A549 (cell line): ENCODE measurements at regions not wholly inside any gene's neighbourhood (a gene's known extent, or its start where the extent isn't known, plus 50 kb on each side); places are given as distances from the start of the nearest gene placed in this dataset.

Source experiments
- ATAC-seq, 2 experiments: fragments of 200-7000 bp in 1 of 2; fragments of >200 bp in 1 of 2; cut with Nextera tagmentation in 1 of 2; cut with Tn5 transposase in 1 of 2; 3 replicates each; pipeline versions ENCODE4 v1.8.0 to v1.9.1; 2018 to 2020; ENCODE audit warnings: mild to moderate bottlenecking in 1 of 2, moderate library complexity in 1 of 2
- CTCF ChIA-PET: fragments of 300-600 bp; sonication (Branson Sonifier 250); formaldehyde crosslinking; extraction: SDS; loops from one replicate; lab custom pipeline; 2021; ENCODE audit warnings: antibody characterized with exemption, inconsistent platforms; lab: Yijun Ruan, JAX
- POLR2A ChIA-PET: fragments of 350-600 bp; formaldehyde crosslinking; extraction: SDS; loops from one replicate; lab custom pipeline; 2021; ENCODE audit warnings: antibody characterized with exemption, inconsistent platforms; lab: Yijun Ruan, JAX
- DNase-seq, 2 experiments: peaks; one replicate each; pipeline versions ENCODE4 v3.0.0 to v3.0.0-alpha.2; 2011 to 2016; ENCODE audit warnings: low read depth in 1 of 2, low spot score in 1 of 2
- FAIRE-seq: peaks from 2 replicates; lab custom pipeline; 2011; peaks lifted over from hg19 to GRCh38; lab: Jason Lieb, UNC
- H3K27ac ChIP-seq, 2 experiments: fragments of >200 bp; sonication (Bioruptor Twin); formaldehyde crosslinking; 3 replicates each; pipeline ENCODE4 v1.5.1; 2016 to 2017
- H3K4me1 ChIP-seq: fragments of >200 bp; sonication (Bioruptor Twin); formaldehyde crosslinking; 3 replicates; pipeline ENCODE4 v1.6.1; 2016
- H3K4me2 ChIP-seq: fragments of >200 bp; sonication (Bioruptor Twin); formaldehyde crosslinking; 3 replicates; pipeline ENCODE4 v1.6.1; 2016
- H3K4me3 ChIP-seq: fragments of >200 bp; sonication (Bioruptor Twin); formaldehyde crosslinking; 3 replicates; pipeline ENCODE4 v1.5.1; 2016
- H3K9me3 ChIP-seq: fragments of >200 bp; sonication (Bioruptor Twin); formaldehyde crosslinking; 3 replicates; pipeline ENCODE4 v1.6.1; 2016
- CBX8 ChIP-seq: fragments of 200-600 bp; sonication (generic); IDR thresholded peaks from 2 replicates; pipeline ENCODE4 v1.6.1; 2016
- CEBPB ChIP-seq, 2 experiments: fragments of >200 bp in 1 of 2; sonication (Bioruptor Twin) in 1 of 2; formaldehyde crosslinking in 1 of 2; IDR thresholded peaks; 2 replicates each; pipeline ENCODE4 v1.6.1; 2012 to 2016
- CHD4 ChIP-seq: fragments of 200-600 bp; sonication (generic); IDR thresholded peaks from 2 replicates; pipeline ENCODE4 v1.6.1; 2016; ENCODE audit warnings: antibody characterized with exemption, mild to moderate bottlenecking, borderline replicate concordance
- EHF ChIP-seq: fragments of 250-450 bp; sonication (Bioruptor Pico); IDR thresholded peaks from 2 replicates; pipeline ENCODE4 v1.5.0; 2020; ENCODE audit warnings: mild to moderate bottlenecking
- EHMT2 ChIP-seq: fragments of 200-600 bp; sonication (generic); IDR thresholded peaks from 2 replicates; pipeline ENCODE4 v1.6.1; 2016; ENCODE audit warnings: antibody characterized with exemption, low read depth, mild to moderate bottlenecking, moderate library complexity
- GATA3 ChIP-seq: IDR thresholded peaks from 2 replicates; pipeline ENCODE4 v1.6.1; 2012; ENCODE audit warnings: borderline replicate concordance
- HEYL ChIP-seq: fragments of 250-450 bp; sonication (Bioruptor Pico); IDR thresholded peaks from 2 replicates; pipeline ENCODE4 v1.8.0; 2021; ENCODE audit warnings: mild to moderate bottlenecking, moderate library complexity
- HOXA7 ChIP-seq: fragments of 250-450 bp; sonication (Bioruptor Pico); IDR thresholded peaks from 2 replicates; pipeline ENCODE4 v1.5.0; 2020; ENCODE audit warnings: mild to moderate bottlenecking, moderate library complexity
- HOXB13 ChIP-seq: fragments of 250-450 bp; sonication (Bioruptor Pico); IDR thresholded peaks from 2 replicates; pipeline ENCODE4 v1.5.0; 2020; ENCODE audit warnings: low read depth, mild to moderate bottlenecking, moderate library complexity
- MYC ChIP-seq: IDR thresholded peaks from 2 replicates; pipeline ENCODE4 v1.6.1; 2012; ENCODE audit warnings: mild to moderate bottlenecking, inconsistent platforms, low read length, improper control_type of control experiment, borderline replicate concordance
- NFE2L2 ChIP-seq: fragments of 150-350 bp; conservative IDR thresholded peaks from 2 replicates; pipeline ENCODE4 v1.6.1; 2014; ENCODE audit warnings: low read length
- NPAS2 ChIP-seq: fragments of 250-450 bp; sonication (Bioruptor Pico); IDR thresholded peaks from 2 replicates; pipeline ENCODE4 v1.8.0; 2022; ENCODE audit warnings: mild to moderate bottlenecking, moderate library complexity, borderline replicate concordance
- RCOR1 ChIP-seq: fragments of 150-350 bp; IDR thresholded peaks from 2 replicates; pipeline ENCODE4 v1.6.1; 2014; ENCODE audit warnings: antibody characterized with exemption, low read length, low read depth
- RNF2 ChIP-seq: fragments of 200-600 bp; sonication (generic); IDR thresholded peaks from 2 replicates; pipeline ENCODE4 v1.6.1; 2016; ENCODE audit warnings: low read depth, mild to moderate bottlenecking, antibody characterized with exemption, moderate library complexity, borderline replicate concordance
- TFCP2L1 ChIP-seq: fragments of 250-450 bp; sonication (Bioruptor Pico); IDR thresholded peaks from 2 replicates; pipeline ENCODE4 v1.5.0; 2021; ENCODE audit warnings: mild to moderate bottlenecking
- TP53 ChIP-seq: fragments of 250-450 bp; sonication (Bioruptor Pico); IDR thresholded peaks from 2 replicates; pipeline ENCODE4 v1.5.0; 2021; ENCODE audit warnings: mild to moderate bottlenecking, moderate library complexity
- ZSCAN20 ChIP-seq: fragments of 250-450 bp; sonication (Bioruptor Pico); IDR thresholded peaks from 2 replicates; pipeline ENCODE4 v1.8.0; 2022; ENCODE audit warnings: mild to moderate bottlenecking, moderate library complexity
- WGBS: methylation state at CpG from one replicate; pipeline ENCODE4 v1.1.6; 2017; ENCODE audit errors: missing lambda C conversion rate; 5-methylcytosine and 5-hydroxymethylcytosine counted together
- TF ChIP-seq, protein P1 (sequence below): fragments of 150-350 bp; IDR thresholded peaks from 2 replicates; pipeline ENCODE4 v1.6.1; 2014; ENCODE audit warnings: low read depth, mild to moderate bottlenecking, low read length
- TF ChIP-seq, protein P2 (sequence below): fragments of 450-650 bp; IDR thresholded peaks from 2 replicates; pipeline ENCODE4 v1.6.1; 2014; ENCODE audit warnings: antibody characterized with exemption
- TF ChIP-seq, protein P3 (sequence below): IDR thresholded peaks from 2 replicates; pipeline ENCODE4 v1.6.1; 2012; ENCODE audit warnings: low read depth, borderline replicate concordance
- TF ChIP-seq, protein P4 (sequence below): IDR thresholded peaks from 2 replicates; pipeline ENCODE4 v1.6.1; 2012
- TF ChIP-seq, protein P5 (sequence below): fragments of >200 bp; sonication (Bioruptor Twin); formaldehyde crosslinking; IDR thresholded peaks from 3 replicates; pipeline ENCODE4 v1.6.1; 2016

DNA sequence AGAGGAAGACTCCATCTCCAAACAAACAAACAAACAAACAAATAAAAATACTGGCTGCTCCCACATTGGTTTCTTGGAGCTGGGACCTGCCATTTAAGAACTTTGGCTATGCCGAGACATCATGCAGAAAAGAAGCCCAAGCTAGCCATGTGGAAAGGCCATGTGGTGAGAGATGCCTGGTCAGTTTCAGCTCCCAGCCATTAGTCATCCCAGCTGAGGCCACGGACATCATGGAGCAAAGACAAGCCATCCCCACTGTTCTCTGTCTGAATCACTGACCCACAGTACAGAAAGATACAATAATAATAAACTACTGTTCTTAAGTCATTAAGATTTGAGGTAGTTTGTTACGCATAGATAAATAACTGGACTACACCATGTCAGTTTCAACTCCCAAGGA lies 70.0 kb upstream of the PCBD1 start:
- Histone ChIP-seq H3K27ac (no peak overlapping the region), H3K4me2 (no peak overlapping the region), H3K4me1 (no peaks in the 10 kb centered on the region), H3K9me3 (no peaks in the 10 kb centered on the region), H3K4me3 (no peak overlapping the region)
- ATAC-seq (no peak), DNase-seq (no peak), FAIRE-seq (no peak)
- WGBS, result 37% methylated on average over 3 of the region's 3 CpGs
- POLR2A ChIA-PET, result no interaction called here
- TF ChIP-seq EHMT2, result no peak
- TF ChIP-seq, protein P1, sequence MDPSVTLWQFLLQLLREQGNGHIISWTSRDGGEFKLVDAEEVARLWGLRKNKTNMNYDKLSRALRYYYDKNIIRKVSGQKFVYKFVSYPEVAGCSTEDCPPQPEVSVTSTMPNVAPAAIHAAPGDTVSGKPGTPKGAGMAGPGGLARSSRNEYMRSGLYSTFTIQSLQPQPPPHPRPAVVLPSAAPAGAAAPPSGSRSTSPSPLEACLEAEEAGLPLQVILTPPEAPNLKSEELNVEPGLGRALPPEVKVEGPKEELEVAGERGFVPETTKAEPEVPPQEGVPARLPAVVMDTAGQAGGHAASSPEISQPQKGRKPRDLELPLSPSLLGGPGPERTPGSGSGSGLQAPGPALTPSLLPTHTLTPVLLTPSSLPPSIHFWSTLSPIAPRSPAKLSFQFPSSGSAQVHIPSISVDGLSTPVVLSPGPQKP, result no peak
- TF ChIP-seq, protein P2, sequence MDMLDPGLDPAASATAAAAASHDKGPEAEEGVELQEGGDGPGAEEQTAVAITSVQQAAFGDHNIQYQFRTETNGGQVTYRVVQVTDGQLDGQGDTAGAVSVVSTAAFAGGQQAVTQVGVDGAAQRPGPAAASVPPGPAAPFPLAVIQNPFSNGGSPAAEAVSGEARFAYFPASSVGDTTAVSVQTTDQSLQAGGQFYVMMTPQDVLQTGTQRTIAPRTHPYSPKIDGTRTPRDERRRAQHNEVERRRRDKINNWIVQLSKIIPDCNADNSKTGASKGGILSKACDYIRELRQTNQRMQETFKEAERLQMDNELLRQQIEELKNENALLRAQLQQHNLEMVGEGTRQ, result no peak
- TF ChIP-seq HEYL (CRISPR knock-in tag), result no peak
- TF ChIP-seq NFE2L2, result no peak
- TF ChIP-seq HOXB13 (CRISPR knock-in tag), result no peak
- TF ChIP-seq RCOR1, result no peak
- TF ChIP-seq EHF (CRISPR knock-in tag), result no peak
- TF ChIP-seq CHD4, result no peak
- no peak for TF ChIP-seq GATA3
- no peak for TF ChIP-seq CEBPB (IDR thresholded peaks at IDR 0.05)
- no peak for TF ChIP-seq HOXA7 (CRISPR knock-in tag)
- no peak for TF ChIP-seq TP53
- no peak for TF ChIP-seq ZSCAN20 (CRISPR knock-in tag)
- TF ChIP-seq, all 56 proteins: peak for 0
- CTCF ChIA-PET, result interaction anchor here (1.5 kb wide), 1 partner anchor 18 kb away, joined by 3 read pairs; no protein-coding TSS in a partner anchor

DNA sequence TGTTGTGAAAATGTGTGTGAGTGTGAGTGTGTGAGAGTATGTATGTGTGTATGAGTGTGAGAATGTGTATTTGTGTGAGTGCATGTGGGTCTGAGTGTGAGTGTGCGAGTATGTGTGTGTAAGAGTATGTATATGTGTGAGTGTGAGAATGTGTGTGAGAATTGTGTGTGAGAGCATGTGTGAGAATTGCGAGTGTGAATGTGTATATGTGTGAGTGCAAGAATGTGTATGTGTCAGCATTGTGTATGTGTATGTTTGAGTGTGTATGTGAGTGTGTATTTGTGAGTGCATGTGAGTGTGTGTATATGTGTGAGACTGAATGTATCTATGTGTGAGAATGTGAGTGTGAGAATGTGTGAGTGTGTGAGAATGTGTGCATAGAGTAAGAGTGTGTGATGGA lies 72.0 kb upstream of the PCBD1 start:
- no peak overlapping the region for H3K4me3 ChIP-seq
- H3K9me3 ChIP-seq, result no peaks in the 10 kb centered on the region
- no peak for DNase-seq
- H3K27ac ChIP-seq, result no peak overlapping the region
- no peaks in the 10 kb centered on the region for H3K4me1 ChIP-seq
- TF ChIP-seq, protein P3, sequence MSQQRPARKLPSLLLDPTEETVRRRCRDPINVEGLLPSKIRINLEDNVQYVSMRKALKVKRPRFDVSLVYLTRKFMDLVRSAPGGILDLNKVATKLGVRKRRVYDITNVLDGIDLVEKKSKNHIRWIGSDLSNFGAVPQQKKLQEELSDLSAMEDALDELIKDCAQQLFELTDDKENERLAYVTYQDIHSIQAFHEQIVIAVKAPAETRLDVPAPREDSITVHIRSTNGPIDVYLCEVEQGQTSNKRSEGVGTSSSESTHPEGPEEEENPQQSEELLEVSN, result no peak
- TF ChIP-seq, protein P4, sequence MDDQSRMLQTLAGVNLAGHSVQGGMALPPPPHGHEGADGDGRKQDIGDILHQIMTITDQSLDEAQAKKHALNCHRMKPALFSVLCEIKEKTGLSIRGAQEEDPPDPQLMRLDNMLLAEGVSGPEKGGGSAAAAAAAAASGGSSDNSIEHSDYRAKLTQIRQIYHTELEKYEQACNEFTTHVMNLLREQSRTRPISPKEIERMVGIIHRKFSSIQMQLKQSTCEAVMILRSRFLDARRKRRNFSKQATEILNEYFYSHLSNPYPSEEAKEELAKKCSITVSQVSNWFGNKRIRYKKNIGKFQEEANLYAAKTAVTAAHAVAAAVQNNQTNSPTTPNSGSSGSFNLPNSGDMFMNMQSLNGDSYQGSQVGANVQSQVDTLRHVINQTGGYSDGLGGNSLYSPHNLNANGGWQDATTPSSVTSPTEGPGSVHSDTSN, result no peak
- TF ChIP-seq NPAS2 (CRISPR knock-in tag) (no peak), MYC (no peak), CBX8 (no peak), TFCP2L1 (CRISPR knock-in tag) (no peak), RNF2 (no peak)
- TF ChIP-seq, protein P2, result no peak
- TF ChIP-seq, protein P5, sequence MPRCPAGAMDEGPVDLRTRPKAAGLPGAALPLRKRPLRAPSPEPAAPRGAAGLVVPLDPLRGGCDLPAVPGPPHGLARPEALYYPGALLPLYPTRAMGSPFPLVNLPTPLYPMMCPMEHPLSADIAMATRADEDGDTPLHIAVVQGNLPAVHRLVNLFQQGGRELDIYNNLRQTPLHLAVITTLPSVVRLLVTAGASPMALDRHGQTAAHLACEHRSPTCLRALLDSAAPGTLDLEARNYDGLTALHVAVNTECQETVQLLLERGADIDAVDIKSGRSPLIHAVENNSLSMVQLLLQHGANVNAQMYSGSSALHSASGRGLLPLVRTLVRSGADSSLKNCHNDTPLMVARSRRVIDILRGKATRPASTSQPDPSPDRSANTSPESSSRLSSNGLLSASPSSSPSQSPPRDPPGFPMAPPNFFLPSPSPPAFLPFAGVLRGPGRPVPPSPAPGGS, result no peak
- ATAC-seq, result no peak
- ChIA-PET POLR2A (no interaction called here), CTCF (no interaction called here)
- 42% methylated on average over 2 of the region's 2 CpGs for WGBS
- no peak overlapping the region for H3K4me2 ChIP-seq
- no peak for FAIRE-seq
